ENCODE measurements at regions not wholly inside any gene's neighbourhood (a gene's known extent, or its start where the extent isn't known, plus 50 kb on each side); places are given as distances from the start of the nearest gene placed in this dataset.

- no peak for DNase-seq
- Histone ChIP-seq H3K9me3 (no peaks in the 10 kb centered on the region), H3K27me3 (no peaks in the 10 kb centered on the region), H3K36me3 (no peaks in the 10 kb centered on the region), H3K27ac (no peak overlapping the region), H3K4me1 (ENCODE audit: insufficient read depth) (peaks cover 8% of the 10 kb centered on the region), H3K4me3 (no peak overlapping the region)
- 61 to 71% (median 65%) methylated on average over 4 of the region's 4 CpGs for WGBS, 3 donors
- TF ChIP-seq EP300 (IDR thresholded peaks at IDR 0.05) (no peak), CTCF (IDR thresholded peaks at IDR 0.05) (no peak), POLR2A (IDR thresholded peaks at IDR 0.05) (no peak)
- intact Hi-C loops (cut with DNase I): no loop called here
These were observed 75.4 kb upstream of the POM121L12 start for GRCh38 chr7:52959878-52960660.

GRCh38 chr7:52959336-52959735, 76.1 kb upstream of the POM121L12 start:
- 83 to 93% (median 92%) methylated on average over 1 of the region's 1 CpG for WGBS, 3 donors
- Histone ChIP-seq H3K27me3 (no peaks in the 10 kb centered on the region), H3K36me3 (no peaks in the 10 kb centered on the region), H3K4me1 (ENCODE audit: insufficient read depth) (peaks cover 8% of the 10 kb centered on the region), H3K9me3 (no peaks in the 10 kb centered on the region), H3K27ac (no peak overlapping the region), H3K4me3 (no peak overlapping the region)
- no peak for TF ChIP-seq EP300 (IDR thresholded peaks at IDR 0.05)
- no peak for DNase-seq
- intact Hi-C loops (cut with DNase I): no loop called here

GRCh38 chr7:52958621-52959140, 76.8 kb upstream of the POM121L12 start:
- H3K27ac ChIP-seq: no peak overlapping the region
- no peak overlapping the region for H3K4me3 ChIP-seq
- DNase-seq: no peak
- 45 to 52% (median 51%) methylated on average over 4 of the region's 4 CpGs for WGBS, 3 donors
- no peaks in the 10 kb centered on the region for H3K27me3 ChIP-seq
- H3K4me1 ChIP-seq (ENCODE audit: insufficient read depth): peaks cover 8% of the 10 kb centered on the region
- TF ChIP-seq POLR2A (IDR thresholded peaks at IDR 0.05): no peak
- TF ChIP-seq CTCF (IDR thresholded peaks at IDR 0.05): no peak
- no peak for TF ChIP-seq EP300 (IDR thresholded peaks at IDR 0.05)
- no peaks in the 10 kb centered on the region for H3K36me3 ChIP-seq
- intact Hi-C loops (cut with DNase I): no loop called here
- no peaks in the 10 kb centered on the region for H3K9me3 ChIP-seq

- WGBS, 3 donors: 1 to 8% (median 2%) methylated on average over 10 of the region's 10 CpGs
- TF ChIP-seq POLR2A (IDR thresholded peaks at IDR 0.05) (no peak), CTCF (IDR thresholded peaks at IDR 0.05) (no peak), EP300 (IDR thresholded peaks at IDR 0.05) (no peak)
- Histone ChIP-seq H3K27ac (peak overlapping the region in 1 of 2 donors; percentile 52), H3K4me3 (no peak overlapping the region), H3K36me3 (no peaks in the 10 kb centered on the region), H3K4me1 (ENCODE audit: insufficient read depth) (peaks cover 7% of the 10 kb centered on the region), H3K27me3 (no peaks in the 10 kb centered on the region), H3K9me3 (no peaks in the 10 kb centered on the region)
- no peak for DNase-seq
- intact Hi-C loops (cut with DNase I): no loop called here
These were observed 79.0 kb upstream of the POM121L12 start for GRCh38 chr7:52956379-52956915.

- WGBS, 3 donors: 86 to 93% (median 88%) methylated on average over 2 of the region's 2 CpGs
- DNase-seq: no peak
- Histone ChIP-seq H3K36me3 (no peaks in the 10 kb centered on the region), H3K9me3 (no peaks in the 10 kb centered on the region), H3K4me1 (ENCODE audit: insufficient read depth) (peaks cover 7% of the 10 kb centered on the region), H3K4me3 (no peak overlapping the region), H3K27ac (no peak overlapping the region), H3K27me3 (no peaks in the 10 kb centered on the region)
- intact Hi-C loops (cut with DNase I): no loop called here
- TF ChIP-seq POLR2A (IDR thresholded peaks at IDR 0.05) (no peak), EP300 (IDR thresholded peaks at IDR 0.05) (no peak), CTCF (IDR thresholded peaks at IDR 0.05) (no peak)
These were observed 79.9 kb upstream of the POM121L12 start for GRCh38 chr7:52955522-52955921.
